MM.1S (cell line): ENCODE measurements at regions not wholly inside any gene's neighbourhood (a gene's known extent, or its start where the extent isn't known, plus 50 kb on each side); places are given as distances from the start of the nearest gene placed in this dataset.

Source experiments
- DNase-seq: peaks from one replicate; pipeline ENCODE4 v3.0.0-alpha.2; 2015
- H2AFZ ChIP-seq: fragments of 300-600 bp; sonication (generic); 2 replicates; pipeline ENCODE4 v1.6.0; 2016; ENCODE audit warnings: antibody characterized with exemption, low read length
- H3F3A ChIP-seq: fragments of 300-600 bp; sonication (generic); 2 replicates; pipeline ENCODE4 v1.6.1; 2016; ENCODE audit warnings: mild to moderate bottlenecking, antibody characterized with exemption, low read length, moderate library complexity, mixed read lengths; ENCODE audit not compliant: insufficient read depth
- H3K27ac ChIP-seq: fragments of 300-600 bp; sonication (generic); 2 replicates; pipeline ENCODE4 v1.5.1; 2016; ENCODE audit warnings: mild to moderate bottlenecking, low read length
- H3K27me3 ChIP-seq: fragments of 300-600 bp; sonication (generic); replicated peaks from 2 replicates; pipeline ENCODE4 v1.6.0; 2016; ENCODE audit warnings: low read length; ENCODE audit not compliant: insufficient read depth
- H3K36me3 ChIP-seq: fragments of 300-600 bp; sonication (generic); replicated peaks from 2 replicates; pipeline ENCODE4 v1.6.1; 2016; ENCODE audit warnings: mild to moderate bottlenecking, low read length, mixed read lengths; ENCODE audit not compliant: insufficient read depth
- H3K4me1 ChIP-seq: fragments of 300-600 bp; sonication (generic); 2 replicates; pipeline ENCODE4 v1.6.1; 2016; ENCODE audit warnings: low read length, mixed read lengths
- H3K4me2 ChIP-seq: fragments of 300-600 bp; sonication (generic); 2 replicates; pipeline ENCODE4 v1.6.0; 2016; ENCODE audit warnings: low read depth, low read length
- H3K4me3 ChIP-seq: fragments of 300-600 bp; sonication (generic); 2 replicates; pipeline ENCODE4 v1.5.1; 2016; ENCODE audit warnings: low read length, mixed read lengths
- H3K79me2 ChIP-seq: fragments of 300-600 bp; sonication (generic); 2 replicates; pipeline ENCODE4 v1.6.1; 2016; ENCODE audit warnings: mixed run types, low read length, mixed read lengths
- H3K9ac ChIP-seq: fragments of 300-600 bp; sonication (generic); 2 replicates; pipeline ENCODE4 v1.6.1; 2016; ENCODE audit warnings: low read length, mixed read lengths
- H3K9me2 ChIP-seq: fragments of 300-600 bp; sonication (generic); replicated peaks from 2 replicates; pipeline ENCODE4 v1.6.1; 2016; ENCODE audit warnings: mild to moderate bottlenecking, low read length, mixed read lengths; ENCODE audit not compliant: insufficient read depth
- H3K9me3 ChIP-seq: fragments of 300-600 bp; sonication (generic); replicated peaks from 2 replicates; pipeline ENCODE4 v1.6.1; 2016; ENCODE audit warnings: mild to moderate bottlenecking, low read length, mixed read lengths; ENCODE audit not compliant: insufficient read depth
- H4K20me1 ChIP-seq: fragments of 300-600 bp; sonication (generic); 2 replicates; pipeline ENCODE4 v1.6.1; 2016; ENCODE audit warnings: mild to moderate bottlenecking, low read length, moderate library complexity, mixed read lengths; ENCODE audit not compliant: insufficient read depth
- EZH2 ChIP-seq: fragments of 300-600 bp; sonication (generic); optimal IDR thresholded peaks from 2 replicates; pipeline ENCODE3; 2017; ENCODE audit warnings: low read depth, mild to moderate bottlenecking, antibody characterized with exemption, low read length, mixed read lengths
- EZH2phosphoT487 ChIP-seq: fragments of 300-600 bp; sonication (generic); IDR thresholded peaks from 2 replicates; pipeline ENCODE4 v1.6.1; 2018; ENCODE audit warnings: antibody characterized with exemption, low read length
- TF ChIP-seq, protein P1 (sequence below): fragments of 300-600 bp; sonication (generic); IDR thresholded peaks from 2 replicates; pipeline ENCODE4 v1.5.1; 2016; ENCODE audit warnings: antibody characterized with exemption, low read length, mixed read lengths

DNA sequence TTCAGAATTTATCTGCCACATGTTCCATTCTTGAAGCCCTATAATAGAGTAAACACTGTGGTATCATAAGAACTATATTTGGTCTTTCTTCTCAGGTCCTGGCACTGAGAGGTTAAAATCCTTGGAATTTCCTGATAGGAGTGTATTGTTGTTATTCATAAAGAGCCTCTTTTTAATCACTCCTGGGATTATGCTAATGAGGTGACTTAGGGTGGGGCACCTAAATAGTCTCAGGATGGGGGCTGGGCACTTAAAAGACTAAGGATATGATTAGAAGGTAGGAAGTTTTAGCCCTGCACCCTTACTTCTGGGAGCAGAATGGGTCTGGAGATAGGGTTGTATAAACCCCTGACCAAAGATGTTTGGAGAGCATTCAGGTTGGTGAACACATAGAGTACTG is 755.2 kb upstream of the TENM4 start:
- Histone ChIP-seq H3K4me1 (no peaks in the 10 kb centered on the region), H3K27me3 (no peaks in the 10 kb centered on the region), H3K9ac (no peak overlapping the region), H3K9me3 (no peaks in the 10 kb centered on the region), H3K27ac (no peak overlapping the region), H3K79me2 (no peaks in the 10 kb centered on the region), H2AFZ (no peak overlapping the region), H3K9me2 (no peaks in the 10 kb centered on the region), H4K20me1 (no peaks in the 10 kb centered on the region), H3K4me2 (no peak overlapping the region), H3F3A (no peaks in the 10 kb centered on the region), H3K36me3 (no peaks in the 10 kb centered on the region), H3K4me3 (no peak overlapping the region)
- no peak for DNase-seq
- no peak for TF ChIP-seq EZH2
- TF ChIP-seq EZH2phosphoT487: no peak
- TF ChIP-seq, protein P1, sequence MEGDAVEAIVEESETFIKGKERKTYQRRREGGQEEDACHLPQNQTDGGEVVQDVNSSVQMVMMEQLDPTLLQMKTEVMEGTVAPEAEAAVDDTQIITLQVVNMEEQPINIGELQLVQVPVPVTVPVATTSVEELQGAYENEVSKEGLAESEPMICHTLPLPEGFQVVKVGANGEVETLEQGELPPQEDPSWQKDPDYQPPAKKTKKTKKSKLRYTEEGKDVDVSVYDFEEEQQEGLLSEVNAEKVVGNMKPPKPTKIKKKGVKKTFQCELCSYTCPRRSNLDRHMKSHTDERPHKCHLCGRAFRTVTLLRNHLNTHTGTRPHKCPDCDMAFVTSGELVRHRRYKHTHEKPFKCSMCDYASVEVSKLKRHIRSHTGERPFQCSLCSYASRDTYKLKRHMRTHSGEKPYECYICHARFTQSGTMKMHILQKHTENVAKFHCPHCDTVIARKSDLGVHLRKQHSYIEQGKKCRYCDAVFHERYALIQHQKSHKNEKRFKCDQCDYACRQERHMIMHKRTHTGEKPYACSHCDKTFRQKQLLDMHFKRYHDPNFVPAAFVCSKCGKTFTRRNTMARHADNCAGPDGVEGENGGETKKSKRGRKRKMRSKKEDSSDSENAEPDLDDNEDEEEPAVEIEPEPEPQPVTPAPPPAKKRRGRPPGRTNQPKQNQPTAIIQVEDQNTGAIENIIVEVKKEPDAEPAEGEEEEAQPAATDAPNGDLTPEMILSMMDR: no peak

DNA sequence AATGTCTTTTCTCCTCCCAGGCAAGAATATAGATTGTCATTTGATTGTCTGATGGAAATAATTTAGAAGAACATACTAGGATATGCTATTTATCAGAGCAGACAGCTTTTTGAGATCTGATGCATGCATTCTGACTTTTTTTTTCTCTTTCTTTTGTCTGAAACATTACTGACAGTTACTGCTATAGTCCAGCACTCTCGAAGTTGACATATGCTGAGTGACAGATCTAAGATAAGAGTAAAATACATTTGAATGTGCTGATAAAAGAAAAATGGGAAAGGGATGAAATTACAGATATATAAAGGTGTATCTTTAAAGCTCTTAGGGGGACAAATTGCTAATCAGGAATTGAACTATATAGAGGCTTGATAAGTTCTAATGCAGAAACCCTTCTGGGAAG is 753.8 kb upstream of the TENM4 start:
- Histone ChIP-seq H3K4me3 (no peak overlapping the region), H3K9me2 (no peaks in the 10 kb centered on the region), H3K9me3 (no peaks in the 10 kb centered on the region), H3K4me2 (no peak overlapping the region), H3K27ac (no peak overlapping the region), H3K36me3 (no peaks in the 10 kb centered on the region), H3K9ac (no peak overlapping the region), H2AFZ (no peak overlapping the region), H3F3A (no peaks in the 10 kb centered on the region), H3K79me2 (no peaks in the 10 kb centered on the region), H3K4me1 (no peaks in the 10 kb centered on the region), H4K20me1 (no peaks in the 10 kb centered on the region), H3K27me3 (no peaks in the 10 kb centered on the region)
- DNase-seq: no peak
- TF ChIP-seq EZH2phosphoT487 (no peak), EZH2 (no peak)
- TF ChIP-seq, protein P1: no peak

DNA sequence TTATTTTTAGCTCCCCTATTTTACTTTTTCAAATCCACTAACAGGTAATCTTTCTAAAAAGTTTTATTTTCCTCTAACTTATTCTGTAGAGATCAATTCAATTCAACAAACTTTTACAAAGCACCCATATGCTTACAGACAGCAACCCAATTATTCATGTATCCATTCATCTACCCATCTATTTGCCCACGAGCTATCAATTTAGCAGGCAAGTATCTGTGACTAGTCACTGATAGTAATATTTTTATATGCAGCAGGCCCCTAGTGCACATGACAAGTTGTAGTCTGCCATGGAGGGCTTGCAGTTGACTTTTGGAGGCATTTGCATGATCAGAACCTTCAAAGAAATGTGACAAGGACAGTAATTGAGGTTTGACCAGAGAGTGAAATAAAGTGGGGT is 753.2 kb upstream of the TENM4 start:
- H3K27me3 ChIP-seq: no peaks in the 10 kb centered on the region
- no peak overlapping the region for H3K9ac ChIP-seq
- no peak overlapping the region for H3K27ac ChIP-seq
- no peaks in the 10 kb centered on the region for H4K20me1 ChIP-seq
- no peak overlapping the region for H3K4me3 ChIP-seq
- no peaks in the 10 kb centered on the region for H3K9me2 ChIP-seq
- no peak overlapping the region for H2AFZ ChIP-seq
- H3K4me1 ChIP-seq: no peaks in the 10 kb centered on the region
- no peak for DNase-seq
- TF ChIP-seq EZH2phosphoT487: no peak
- no peak for TF ChIP-seq EZH2
- TF ChIP-seq, protein P1: no peak
- no peaks in the 10 kb centered on the region for H3K36me3 ChIP-seq
- no peaks in the 10 kb centered on the region for H3F3A ChIP-seq
- no peaks in the 10 kb centered on the region for H3K79me2 ChIP-seq
- H3K9me3 ChIP-seq: no peaks in the 10 kb centered on the region
- H3K4me2 ChIP-seq: no peak overlapping the region
